ENCODE measurements at regions not wholly inside any gene's neighbourhood (a gene's known extent, or its start where the extent isn't known, plus 50 kb on each side); places are given as distances from the start of the nearest gene placed in this dataset.

DNA sequence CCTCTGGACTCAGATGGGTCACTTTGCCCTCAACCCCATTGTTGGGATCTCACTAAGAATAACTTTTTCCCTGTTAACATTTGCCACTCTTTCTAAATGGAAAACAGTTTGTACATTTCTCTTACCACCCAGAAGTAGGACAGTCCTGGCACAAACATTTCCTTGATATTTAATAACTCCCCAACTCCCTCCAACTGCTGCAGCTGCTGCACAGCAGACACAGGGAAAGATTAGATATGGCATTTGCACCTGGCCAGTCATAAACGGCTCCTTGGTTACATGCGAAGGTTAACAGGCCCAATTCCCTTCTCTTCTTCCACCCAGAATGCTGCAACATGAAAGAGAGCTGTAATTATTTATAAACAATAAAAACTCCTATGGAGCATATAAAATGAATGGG lies 55.9 kb upstream of the SOX4 start:
- Mint-ChIP-seq H3K27ac (no peak overlapping the region), H3K4me3 (no peak overlapping the region), H3K9me3 (peaks cover 0 to 1% (median 0%) of the 10 kb centered on the region in 5 donors), H3K36me3 (no peaks in the 10 kb centered on the region), H3K27me3 (peaks cover 2 to 7% of the 10 kb centered on the region in 2 donors), H3K4me1 (no peaks in the 10 kb centered on the region)
- CTCF ChIA-PET, result interaction anchor here (1.0 kb wide), 1 partner anchor 51 kb away, joined by 4 read pairs; no protein-coding TSS in a partner anchor
- Histone ChIP-seq H3K4me3 (ENCODE audit: low read length) (no peak overlapping the region), H3K36me3 (ENCODE audit: insufficient read depth, low read length) (no peaks in the 10 kb centered on the region), H3K27me3 (ENCODE audit: insufficient read depth, low read length, poor library complexity, severe bottlenecking) (no peaks in the 10 kb centered on the region), H3K9me3 (ENCODE audit: low read length) (no peaks in the 10 kb centered on the region), H3K4me1 (ENCODE audit: insufficient read depth, low read length) (no peaks in the 10 kb centered on the region), H3K27ac (ENCODE audit: low read depth, low read length) (no peak overlapping the region)
- no peak for DNase-seq
- POLR2A ChIA-PET, result no interaction called here

DNA sequence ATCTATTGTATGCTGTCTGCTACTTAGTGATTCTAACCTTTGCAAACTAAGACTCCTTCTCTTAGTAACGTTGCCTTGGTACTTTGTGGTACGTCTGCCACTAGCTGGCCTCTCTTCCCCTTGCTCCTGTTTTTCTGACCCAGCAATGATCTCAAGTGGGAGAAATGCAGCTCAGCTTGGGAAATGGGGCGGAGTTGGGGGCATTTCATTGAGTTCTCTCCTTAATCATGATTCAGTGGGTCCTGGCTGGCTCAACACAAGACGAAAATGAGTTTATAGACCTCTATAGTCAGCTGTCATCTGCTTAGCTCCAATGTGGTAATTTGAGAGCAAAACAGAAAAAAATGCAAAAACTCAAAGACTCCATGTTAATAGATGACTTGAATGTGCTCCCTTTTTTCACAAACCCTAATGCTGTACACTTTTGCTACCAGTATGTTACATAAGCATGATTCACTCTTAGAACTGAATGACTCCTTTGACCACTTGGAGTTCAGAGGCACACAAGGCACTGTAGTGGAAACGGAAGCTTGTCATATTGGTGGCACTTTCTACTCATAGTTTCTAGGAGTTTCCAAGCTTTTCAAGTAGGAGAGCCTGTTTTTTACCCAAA lies 55.3 kb upstream of the SOX4 start:
- POLR2A ChIA-PET, result no interaction called here
- Histone ChIP-seq H3K4me1 (ENCODE audit: insufficient read depth, low read length) (no peaks in the 10 kb centered on the region), H3K4me3 (ENCODE audit: low read length) (no peak overlapping the region), H3K27me3 (ENCODE audit: insufficient read depth, low read length, poor library complexity, severe bottlenecking) (no peaks in the 10 kb centered on the region), H3K9me3 (ENCODE audit: low read length) (no peaks in the 10 kb centered on the region), H3K36me3 (ENCODE audit: insufficient read depth, low read length) (no peaks in the 10 kb centered on the region), H3K27ac (ENCODE audit: low read depth, low read length) (no peak overlapping the region)
- Mint-ChIP-seq H3K36me3 (no peaks in the 10 kb centered on the region), H3K4me1 (no peaks in the 10 kb centered on the region), H3K4me3 (no peak overlapping the region), H3K9me3 (peaks cover 0 to 6% (median 0%) of the 10 kb centered on the region in 5 donors), H3K27ac (peak overlapping the region in 1 of 8 donors; percentile 64), H3K27me3 (peaks cover 7% of the 10 kb centered on the region in 2 donors)
- CTCF ChIA-PET, result interaction anchor here (1.0 kb wide), 1 partner anchor 50 kb away, joined by 4 read pairs; no protein-coding TSS in a partner anchor
- no peak for DNase-seq

DNA sequence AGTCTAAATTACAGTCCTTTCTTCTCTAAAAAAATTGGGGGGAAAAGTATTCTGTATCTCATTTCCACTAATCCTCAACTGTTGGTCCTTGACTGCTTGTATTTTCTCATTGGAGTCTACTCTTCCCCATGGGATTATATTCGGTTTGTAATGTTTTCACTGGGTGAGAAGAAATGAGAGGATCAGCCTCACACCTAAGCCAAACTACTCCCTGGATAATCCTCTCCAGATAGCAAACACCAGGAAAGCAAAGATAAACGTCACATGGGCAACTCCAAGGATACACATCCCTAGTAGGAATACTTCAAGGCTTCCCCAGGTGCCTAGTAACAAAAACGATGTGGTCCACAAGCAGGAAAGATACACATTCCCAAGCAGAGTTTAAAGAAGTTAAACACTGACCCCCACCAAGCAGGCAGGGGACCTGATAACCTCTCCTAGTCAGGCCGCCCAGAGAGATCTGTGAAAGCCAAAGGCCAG lies 53.9 kb upstream of the SOX4 start:
- H3K36me3 ChIP-seq (ENCODE audit: insufficient read depth, low read length), result no peaks in the 10 kb centered on the region
- H3K4me3 ChIP-seq (ENCODE audit: low read length), result no peak overlapping the region
- H3K4me1 ChIP-seq (ENCODE audit: insufficient read depth, low read length), result no peaks in the 10 kb centered on the region
- Mint-ChIP-seq H3K36me3 (no peaks in the 10 kb centered on the region), H3K27me3 (peaks cover 4 to 7% of the 10 kb centered on the region in 2 donors), H3K4me3 (no peak overlapping the region), H3K4me1 (no peaks in the 10 kb centered on the region), H3K9me3 (peaks cover 0 to 6% (median 4%) of the 10 kb centered on the region in 5 donors), H3K27ac (no peak overlapping the region)
- no peaks in the 10 kb centered on the region for H3K9me3 ChIP-seq (ENCODE audit: low read length)
- no peak for DNase-seq
- ChIA-PET CTCF (no interaction called here), POLR2A (no interaction called here)
- no peaks in the 10 kb centered on the region for H3K27me3 ChIP-seq (ENCODE audit: insufficient read depth, low read length, poor library complexity, severe bottlenecking)
- no peak overlapping the region for H3K27ac ChIP-seq (ENCODE audit: low read depth, low read length)

All from CD8-positive, alpha-beta memory T cell (primary cell).